ENCODE measurements at regions not wholly inside any gene's neighbourhood (a gene's known extent, or its start where the extent isn't known, plus 50 kb on each side); places are given as distances from the start of the nearest gene placed in this dataset.

GRCh38 chr9:30411571-30411970, 1972.9 kb upstream of the ACO1 start:
- no peaks in the 10 kb centered on the region for H3K27me3 ChIP-seq
- no peak for DNase-seq
- TF ChIP-seq, protein P1, sequence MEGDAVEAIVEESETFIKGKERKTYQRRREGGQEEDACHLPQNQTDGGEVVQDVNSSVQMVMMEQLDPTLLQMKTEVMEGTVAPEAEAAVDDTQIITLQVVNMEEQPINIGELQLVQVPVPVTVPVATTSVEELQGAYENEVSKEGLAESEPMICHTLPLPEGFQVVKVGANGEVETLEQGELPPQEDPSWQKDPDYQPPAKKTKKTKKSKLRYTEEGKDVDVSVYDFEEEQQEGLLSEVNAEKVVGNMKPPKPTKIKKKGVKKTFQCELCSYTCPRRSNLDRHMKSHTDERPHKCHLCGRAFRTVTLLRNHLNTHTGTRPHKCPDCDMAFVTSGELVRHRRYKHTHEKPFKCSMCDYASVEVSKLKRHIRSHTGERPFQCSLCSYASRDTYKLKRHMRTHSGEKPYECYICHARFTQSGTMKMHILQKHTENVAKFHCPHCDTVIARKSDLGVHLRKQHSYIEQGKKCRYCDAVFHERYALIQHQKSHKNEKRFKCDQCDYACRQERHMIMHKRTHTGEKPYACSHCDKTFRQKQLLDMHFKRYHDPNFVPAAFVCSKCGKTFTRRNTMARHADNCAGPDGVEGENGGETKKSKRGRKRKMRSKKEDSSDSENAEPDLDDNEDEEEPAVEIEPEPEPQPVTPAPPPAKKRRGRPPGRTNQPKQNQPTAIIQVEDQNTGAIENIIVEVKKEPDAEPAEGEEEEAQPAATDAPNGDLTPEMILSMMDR (IDR thresholded peaks at IDR 0.05; ENCODE audit: low read depth, low read length): no peak
- no peaks in the 10 kb centered on the region for H3K36me3 ChIP-seq
- no peak overlapping the region for H3K4me3 ChIP-seq (ENCODE audit: low read depth, low read length)
- no peaks in the 10 kb centered on the region for H3K4me1 ChIP-seq
- H3K9me3 ChIP-seq: no peaks in the 10 kb centered on the region

DNA sequence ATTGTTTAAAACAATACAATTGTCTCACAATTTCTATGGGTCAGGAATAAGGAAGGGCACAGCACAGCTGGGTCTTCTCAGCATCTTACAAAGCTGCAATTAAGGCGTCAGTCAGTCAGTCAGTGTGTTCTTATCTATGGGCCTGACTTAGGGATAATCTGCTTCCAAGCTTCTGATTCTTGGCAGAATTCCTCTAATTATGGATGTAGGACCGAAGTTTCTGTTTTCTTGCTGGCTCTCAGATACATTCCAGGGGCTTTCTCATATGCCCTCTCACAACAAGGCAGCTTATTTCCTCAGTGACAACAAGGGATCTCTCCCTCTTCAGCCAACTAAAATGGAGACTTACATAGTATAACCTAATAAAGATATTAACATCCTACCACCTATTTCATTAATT, 1925.3 kb upstream of the ACO1 start:
- no peaks in the 10 kb centered on the region for H3K27me3 ChIP-seq
- DNase-seq: no peak
- TF ChIP-seq, protein P1 (IDR thresholded peaks at IDR 0.05; ENCODE audit: low read depth, low read length): no peak
- no peaks in the 10 kb centered on the region for H3K9me3 ChIP-seq
- no peak overlapping the region for H3K4me3 ChIP-seq (ENCODE audit: low read depth, low read length)
- no peaks in the 10 kb centered on the region for H3K4me1 ChIP-seq
- no peaks in the 10 kb centered on the region for H3K36me3 ChIP-seq

DNA sequence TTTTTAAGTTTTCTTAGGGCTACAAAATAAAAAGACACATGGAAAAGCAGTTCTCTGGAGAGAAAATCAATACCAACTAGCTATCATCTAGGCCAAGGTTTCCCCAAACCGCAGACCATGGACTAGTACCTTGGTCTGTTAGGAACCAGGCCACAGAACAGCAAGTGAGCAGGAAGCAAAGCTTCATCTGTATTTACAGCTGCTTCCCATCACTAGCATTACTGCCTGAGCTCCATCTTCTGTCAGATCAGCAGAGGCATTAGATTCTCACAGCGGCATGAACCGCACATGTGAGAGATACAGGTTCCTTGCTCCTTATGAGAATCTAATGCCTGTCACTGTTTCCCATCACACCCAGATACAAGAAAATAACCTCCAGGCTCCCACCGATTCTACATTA, 1907.6 kb upstream of the ACO1 start:
- Histone ChIP-seq H3K4me1 (no peaks in the 10 kb centered on the region), H3K4me3 (ENCODE audit: low read depth, low read length) (no peak overlapping the region), H3K27me3 (no peaks in the 10 kb centered on the region), H3K36me3 (no peaks in the 10 kb centered on the region), H3K9me3 (no peaks in the 10 kb centered on the region)
- TF ChIP-seq, protein P1 (IDR thresholded peaks at IDR 0.05; ENCODE audit: low read depth, low read length): no peak
- DNase-seq: peak; percentile 43

GRCh38 chr9:30478684-30479083, 1905.8 kb upstream of the ACO1 start:
- Histone ChIP-seq H3K36me3 (no peaks in the 10 kb centered on the region), H3K4me1 (no peaks in the 10 kb centered on the region), H3K9me3 (no peaks in the 10 kb centered on the region), H3K27me3 (no peaks in the 10 kb centered on the region), H3K4me3 (ENCODE audit: low read depth, low read length) (no peak overlapping the region)
- TF ChIP-seq, protein P1 (IDR thresholded peaks at IDR 0.05; ENCODE audit: low read depth, low read length): no peak
- DNase-seq: no peak

- no peaks in the 10 kb centered on the region for H3K4me1 ChIP-seq
- H3K27me3 ChIP-seq: no peaks in the 10 kb centered on the region
- DNase-seq: no peak
- no peaks in the 10 kb centered on the region for H3K9me3 ChIP-seq
- H3K36me3 ChIP-seq: no peaks in the 10 kb centered on the region
- H3K4me3 ChIP-seq (ENCODE audit: low read depth, low read length): no peak overlapping the region
- TF ChIP-seq, protein P1 (IDR thresholded peaks at IDR 0.05; ENCODE audit: low read depth, low read length): no peak
Measured at GRCh38 chr9:30482499-30482898, 1901.9 kb upstream of the ACO1 start.

DNA sequence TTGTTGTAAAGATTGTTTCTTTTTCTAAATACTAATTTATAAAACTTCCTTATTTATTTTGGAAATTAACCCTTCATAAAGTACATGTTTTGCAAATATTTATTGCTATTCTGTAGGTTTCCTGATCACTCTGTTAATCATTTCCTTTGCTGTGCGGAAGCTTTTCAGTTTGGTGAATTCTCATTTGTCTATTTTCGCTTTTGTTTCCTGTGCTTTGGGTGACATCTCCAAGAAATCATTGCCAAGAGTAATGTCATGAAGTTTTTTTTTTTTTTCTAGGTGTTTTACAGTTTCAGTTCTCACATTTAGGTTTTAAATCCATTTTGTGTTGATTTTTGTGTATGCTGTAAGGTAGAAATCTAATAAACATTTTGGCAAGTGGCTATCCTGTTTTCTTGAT, 1899.8 kb upstream of the ACO1 start:
- Histone ChIP-seq H3K9me3 (no peaks in the 10 kb centered on the region), H3K36me3 (no peaks in the 10 kb centered on the region), H3K27me3 (no peaks in the 10 kb centered on the region), H3K4me1 (no peaks in the 10 kb centered on the region), H3K4me3 (ENCODE audit: low read depth, low read length) (no peak overlapping the region)
- TF ChIP-seq, protein P1 (IDR thresholded peaks at IDR 0.05; ENCODE audit: low read depth, low read length): no peak
- no peak for DNase-seq
